Heart right ventricle (tissue), 16 donors: ENCODE measurements at regions not wholly inside any gene's neighbourhood (a gene's known extent, or its start where the extent isn't known, plus 50 kb on each side); places are given as distances from the start of the nearest gene placed in this dataset.
A peak's percentile ranks its signal among the peaks of the same experiment; 100 is the strongest.

Source experiments
- ATAC-seq, 8 donors: fragments of 200-7000 bp; cut with Tn5 transposase; one replicate each; pipeline ENCODE4 v1.9.1; 2020; ENCODE audit warnings: mild to moderate bottlenecking in 8 of 8, moderate library complexity in 8 of 8, moderate number of reproducible peaks in 1 of 8
- DNase-seq, 2 donors: peaks; one replicate each; pipeline ENCODE4 v3.0.0-alpha.2; 2020
- H3K27ac ChIP-seq, 10 donors: fragments of 200-600 bp; sonication (generic) in 2 of 10; one replicate each; pipeline versions ENCODE4 v1.5.0 to v1.8.0; 2020 to 2022; ENCODE audit warnings: mild to moderate bottlenecking in 3 of 10
- H3K27me3 ChIP-seq, 7 donors: fragments of 200-600 bp; one replicate each; pipeline ENCODE4 v1.8.0; 2021 to 2022; ENCODE audit warnings: mild to moderate bottlenecking in 2 of 7
- H3K36me3 ChIP-seq, 9 donors: fragments of 200-600 bp; sonication (generic) in 1 of 9; one replicate each; pipeline versions ENCODE4 v1.5.0 to v1.8.0; 2020 to 2022; ENCODE audit warnings: mild to moderate bottlenecking in 2 of 9
- H3K4me1 ChIP-seq, 9 donors: fragments of 200-600 bp; sonication (generic) in 1 of 9; one replicate each; pipeline versions ENCODE4 v1.5.0 to v1.8.0; 2020 to 2022; ENCODE audit warnings: mild to moderate bottlenecking in 4 of 9
- H3K4me3 ChIP-seq, 10 donors: fragments of 200-600 bp; sonication (generic) in 2 of 10; one replicate each; pipeline versions ENCODE4 v1.5.0 to v1.8.0; 2020 to 2022; ENCODE audit warnings: mild to moderate bottlenecking in 7 of 10, moderate library complexity in 2 of 10
- H3K9me3 ChIP-seq, 11 donors: fragments of 200-600 bp in 10 of 11; sonication (generic) in 2 of 11; one replicate each; pipeline versions ENCODE4 v1.5.0 to v1.8.0; 2013 to 2022; ENCODE audit warnings: mild to moderate bottlenecking in 2 of 11, control low read depth in 1 of 11, moderate library complexity in 1 of 11
- WGBS, 2 donors: extraction: QIAGEN DNeasy Blood & Tissue Kit; methylation state at CpG; one replicate each; pipeline ENCODE4 v1.1.7; 2013; ENCODE audit warnings: inconsistent platforms in 1 of 2; 5-methylcytosine and 5-hydroxymethylcytosine counted together
- intact Hi-C, 10 donors: fragments of 100-400 bp; cut with DNase I; formaldehyde crosslinking; loops; one replicate each; pipeline versions ENCODE4 v1.11.1 to v1.14.2; 2022
- TF ChIP-seq, protein P1 (sequence below), 9 donors: fragments of 200-600 bp; sonication (generic) in 2 of 9; IDR thresholded peaks; one replicate each; pipeline versions ENCODE4 v1.5.0 to v1.8.0; 2021 to 2022; ENCODE audit warnings: antibody characterized with exemption in 9 of 9, mild to moderate bottlenecking in 5 of 9, moderate library complexity in 1 of 9
- donor health status: Arrhythmogenic right ventricular cardiomyopathy.
- donor health status: ischemic (EF 13 %, LVEDD 7.1; RV severe dilation, severe dysfunction).
- donor health status: healthy with polysubstance abuse.
- donor health status: DM: no; HTN: yes; CAD: no.
- donor health status: DM: no; HTN: no; CAD: no.
- donor health status: ischemic (EF 25% LVEDD 6.9; RV normal size, moderate dysfunction).
- donor health status: ischemic (EF 25% LVEDD 5.7; RV mildly dilated, moderate dysfunction).
- donor health status: healthy.
- donor health status: DM: yes; HTN: yes; CAD: no.
- donor health status: Ischemic cardiomyopathy.
- donor health status: ischemic (EF 35%, LVEDD 5.7; RV mildly dilated, moderate dysfunction).
- donor health status: nonischemic (EF 11% LVEDD 7.7; RV severe dilation, severe dysfunction).
- donor health status: DM: yes; HTN: yes; CAD: no.
- donor health status: PGD.
- donor health status: ischemic (EF 29% LVEDD 5.4; RV normal size, mild dysfunction).
- donor health status: nonischemic (EF 23%, LVEDD 6.1; RV moderate dilation, normal function).

GRCh38 chr2:129337076-129337475, 642.4 kb upstream of the RAB6C start:
- Histone ChIP-seq H3K36me3 (no peaks in the 10 kb centered on the region), H3K4me3 (no peak overlapping the region), H3K9me3 (peaks cover 0 to 6% (median 0%) of the 10 kb centered on the region in 11 donors), H3K27me3 (no peaks in the 10 kb centered on the region), H3K4me1 (peaks cover 0 to 10% (median 0%) of the 10 kb centered on the region in 9 donors), H3K27ac (no peak overlapping the region)
- WGBS, 2 donors: 89 to 93% methylated on average over 6 of the region's 6 CpGs
- ATAC-seq (no peak), DNase-seq (no peak)
- intact Hi-C loops: no loop called here
- TF ChIP-seq, protein P1, sequence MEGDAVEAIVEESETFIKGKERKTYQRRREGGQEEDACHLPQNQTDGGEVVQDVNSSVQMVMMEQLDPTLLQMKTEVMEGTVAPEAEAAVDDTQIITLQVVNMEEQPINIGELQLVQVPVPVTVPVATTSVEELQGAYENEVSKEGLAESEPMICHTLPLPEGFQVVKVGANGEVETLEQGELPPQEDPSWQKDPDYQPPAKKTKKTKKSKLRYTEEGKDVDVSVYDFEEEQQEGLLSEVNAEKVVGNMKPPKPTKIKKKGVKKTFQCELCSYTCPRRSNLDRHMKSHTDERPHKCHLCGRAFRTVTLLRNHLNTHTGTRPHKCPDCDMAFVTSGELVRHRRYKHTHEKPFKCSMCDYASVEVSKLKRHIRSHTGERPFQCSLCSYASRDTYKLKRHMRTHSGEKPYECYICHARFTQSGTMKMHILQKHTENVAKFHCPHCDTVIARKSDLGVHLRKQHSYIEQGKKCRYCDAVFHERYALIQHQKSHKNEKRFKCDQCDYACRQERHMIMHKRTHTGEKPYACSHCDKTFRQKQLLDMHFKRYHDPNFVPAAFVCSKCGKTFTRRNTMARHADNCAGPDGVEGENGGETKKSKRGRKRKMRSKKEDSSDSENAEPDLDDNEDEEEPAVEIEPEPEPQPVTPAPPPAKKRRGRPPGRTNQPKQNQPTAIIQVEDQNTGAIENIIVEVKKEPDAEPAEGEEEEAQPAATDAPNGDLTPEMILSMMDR (IDR thresholded peaks at IDR 0.05): no peak

GRCh38 chr2:129345540-129345939, 633.9 kb upstream of the RAB6C start:
- intact Hi-C loops: no loop called here
- peaks cover 0 to 6% (median 0%) of the 10 kb centered on the region in 11 donors for H3K9me3 ChIP-seq
- no peaks in the 10 kb centered on the region for H3K27me3 ChIP-seq
- no peaks in the 10 kb centered on the region for H3K36me3 ChIP-seq
- H3K4me3 ChIP-seq: no peak overlapping the region
- DNase-seq: no peak
- no peak for ATAC-seq
- no peak overlapping the region for H3K27ac ChIP-seq
- WGBS, 2 donors: 90 to 99% methylated on average over 1 of the region's 1 CpG
- H3K4me1 ChIP-seq: no peaks in the 10 kb centered on the region
- TF ChIP-seq, protein P1 (IDR thresholded peaks at IDR 0.05): no peak

GRCh38 chr2:129347486-129348217, 631.8 kb upstream of the RAB6C start:
- no peaks in the 10 kb centered on the region for H3K36me3 ChIP-seq

DNA sequence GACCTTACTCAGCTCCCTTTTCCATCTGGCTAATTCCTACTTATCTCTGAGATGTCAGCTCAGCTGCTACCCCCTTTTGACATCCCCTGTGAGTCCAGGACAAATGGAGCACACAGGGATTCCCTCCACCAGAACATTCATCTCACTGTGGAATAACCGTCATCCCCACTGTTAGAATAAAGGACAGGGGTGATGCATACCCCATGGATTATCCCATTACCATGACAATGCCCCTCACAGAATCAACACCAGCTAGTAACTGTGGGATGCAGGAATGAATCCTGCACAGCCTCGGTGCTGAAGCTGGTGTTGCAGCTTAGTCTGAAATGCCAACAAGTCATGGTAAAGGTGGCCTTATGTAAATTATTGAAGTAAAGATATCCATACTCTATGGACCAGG, 624.8 kb upstream of the RAB6C start:
- intact Hi-C loops: no loop called here
- Histone ChIP-seq H3K27me3 (peaks cover 0 to 7% (median 0%) of the 10 kb centered on the region in 7 donors), H3K4me1 (no peaks in the 10 kb centered on the region), H3K36me3 (no peaks in the 10 kb centered on the region), H3K4me3 (no peak overlapping the region), H3K27ac (no peak overlapping the region), H3K9me3 (no peaks in the 10 kb centered on the region)
- no peak for DNase-seq
- 75 to 78% methylated on average over 2 of the region's 2 CpGs for WGBS, 2 donors
- TF ChIP-seq, protein P1 (IDR thresholded peaks at IDR 0.05): no peak
- ATAC-seq: no peak

More at GRCh38 chr2:129347486-129348217, 631.8 kb upstream of the RAB6C start:
- Histone ChIP-seq H3K4me1 (no peaks in the 10 kb centered on the region), H3K9me3 (no peaks in the 10 kb centered on the region), H3K27ac (no peak overlapping the region), H3K4me3 (no peak overlapping the region), H3K27me3 (peaks cover 0 to 7% (median 0%) of the 10 kb centered on the region in 7 donors)
- peak in 6 of 8 donors; percentile 33 to 64 (median 48) for ATAC-seq
- DNase-seq: peak in 1 of 2 donors; percentile 15
- intact Hi-C loops: no loop called here
- 66 to 70% methylated on average over 11 of the region's 11 CpGs for WGBS, 2 donors
- TF ChIP-seq, protein P1 (IDR thresholded peaks at IDR 0.05): no peak
